LoVo (cell line): ENCODE measurements at regions not wholly inside any gene's neighbourhood (a gene's known extent, or its start where the extent isn't known, plus 50 kb on each side); places are given as distances from the start of the nearest gene placed in this dataset.

Source experiments
- DNase-seq: peaks from one replicate; pipeline ENCODE4 v3.0.0-alpha.2; 2016; ENCODE audit warnings: low spot score

GRCh38 chr9:73655831-73656230 is 504.2 kb downstream of the ANXA1 start:
- no peak for DNase-seq

GRCh38 chr9:73665253-73665652 is 513.6 kb downstream of the ANXA1 start:
- no peak for DNase-seq

- no peak for DNase-seq
Observed at GRCh38 chr9:73667749-73668148, 516.1 kb downstream of the ANXA1 start.

GRCh38 chr9:73680831-73681230 is 529.2 kb downstream of the ANXA1 start:
- DNase-seq, result no peak

GRCh38 chr9:73682789-73683188 is 531.1 kb downstream of the ANXA1 start:
- no peak for DNase-seq

- peak; percentile 47 for DNase-seq
Observed at GRCh38 chr9:73683862-73684591, 532.4 kb downstream of the ANXA1 start.

- peak; percentile 9 for DNase-seq
Observed at GRCh38 chr9:73684601-73685000, 532.9 kb downstream of the ANXA1 start.

GRCh38 chr9:73685786-73686185 is 534.1 kb downstream of the ANXA1 start:
- no peak for DNase-seq

GRCh38 chr9:73689051-73689870 is 537.6 kb downstream of the ANXA1 start:
- DNase-seq, result no peak

- no peak for DNase-seq
Observed at GRCh38 chr9:73701415-73702057, 549.9 kb downstream of the ANXA1 start.

GRCh38 chr9:73714294-73714693 is 562.6 kb downstream of the ANXA1 start:
- DNase-seq, result no peak

GRCh38 chr9:73715591-73715990 is 563.9 kb downstream of the ANXA1 start:
- DNase-seq, result no peak

- no peak for DNase-seq
Observed at GRCh38 chr9:73719660-73720059, 568.0 kb downstream of the ANXA1 start.

GRCh38 chr9:73720601-73721000 is 568.9 kb downstream of the ANXA1 start:
- DNase-seq, result no peak

GRCh38 chr9:73736270-73736669 is 584.6 kb downstream of the ANXA1 start:
- no peak for DNase-seq

GRCh38 chr9:73738741-73739530 is 587.3 kb downstream of the ANXA1 start:
- DNase-seq, result no peak

- no peak for DNase-seq
Observed at GRCh38 chr9:73741316-73741715, 589.7 kb downstream of the ANXA1 start.

GRCh38 chr9:73742412-73742811 is 590.7 kb downstream of the ANXA1 start:
- DNase-seq, result no peak

- DNase-seq, result no peak
Observed at GRCh38 chr9:73743826-73744225, 592.2 kb downstream of the ANXA1 start.

GRCh38 chr9:73745598-73745997 is 593.9 kb downstream of the ANXA1 start:
- no peak for DNase-seq

GRCh38 chr9:73753171-73753570 is 601.5 kb downstream of the ANXA1 start:
- no peak for DNase-seq

GRCh38 chr9:73761905-73762304 is 610.2 kb downstream of the ANXA1 start:
- DNase-seq, result no peak
